Endothelial cell of umbilical vein (primary cell): ENCODE measurements at regions not wholly inside any gene's neighbourhood (a gene's known extent, or its start where the extent isn't known, plus 50 kb on each side); places are given as distances from the start of the nearest gene placed in this dataset.

ENCODE experiments used
- BruUV-seq: library from RNA; stranded (reverse); fragments of 400-500 nt; replicated peaks from 2 replicates; lab custom pipeline; 2021; lab: Mats Ljungman, UMichigan
- CTCF ChIA-PET: fragments of 300-600, 350-600 bp; sonication (Branson Sonifier 250); formaldehyde crosslinking; loops from one replicate; lab custom pipeline; 2021; ENCODE audit warnings: antibody characterized with exemption, inconsistent platforms; lab: Charles Lee
- POLR2A ChIA-PET: fragments of 300-600, 350-600 bp; sonication (Branson Sonifier 250); formaldehyde crosslinking; loops from one replicate; lab custom pipeline; 2021; ENCODE audit warnings: antibody characterized with exemption, inconsistent platforms; lab: Charles Lee
- DNase-seq: peaks from one replicate; pipeline ENCODE4 v3.0.0-alpha.2; 2011; ENCODE audit warnings: low read depth, low spot score
- FAIRE-seq: peaks from 2 replicates; lab custom pipeline; 2011; peaks lifted over from hg19 to GRCh38; lab: Jason Lieb, UNC
- H2AFZ ChIP-seq: 2 replicates; pipeline ENCODE4 v1.6.0; 2012; ENCODE audit warnings: low read depth, low read length, control low read depth, inconsistent platforms
- H3K27ac ChIP-seq: 2 replicates; pipeline ENCODE4 v1.5.1; 2011; ENCODE audit warnings: low read depth, mild to moderate bottlenecking, control low read depth, low read length, moderate library complexity; ENCODE audit not compliant: insufficient read depth
- H3K27me3 ChIP-seq, 2 experiments: 2 replicates each; pipeline versions ENCODE4 v1.6.0 to v1.6.1; 2011; ENCODE audit warnings: low read length in 2 of 2, mixed read lengths in 1 of 2; ENCODE audit not compliant: control insufficient read depth in 2 of 2, insufficient read depth in 2 of 2
- H3K36me3 ChIP-seq, 2 experiments: 2 replicates in 1 of 2; 3 replicates in 1 of 2; pipeline ENCODE4 v1.5.1; 2011; ENCODE audit warnings: low read length in 2 of 2, mild to moderate bottlenecking in 1 of 2, moderate library complexity in 1 of 2; ENCODE audit not compliant: control insufficient read depth in 2 of 2, insufficient read depth in 2 of 2; ENCODE audit errors: extremely low read depth in 1 of 2
- H3K4me1 ChIP-seq: 3 replicates; pipeline ENCODE4 v1.5.1; 2011; ENCODE audit warnings: mild to moderate bottlenecking, low read length; ENCODE audit not compliant: control insufficient read depth, insufficient read depth; ENCODE audit errors: extremely low read depth
- H3K4me2 ChIP-seq: 2 replicates; pipeline ENCODE4 v1.6.1; 2011; ENCODE audit warnings: low read length, control low read depth, mixed read lengths; ENCODE audit not compliant: insufficient read depth
- H3K4me3 ChIP-seq, 3 experiments: fragments of 200-600 bp in 1 of 3; sonication (generic), shearing (Covaris generic) in 1 of 3; replicated peaks in 1 of 3; 2 replicates each; pipeline ENCODE4 v1.5.1; 2011 to 2016; ENCODE audit warnings: control low read depth in 3 of 3, low read length in 3 of 3, mild to moderate bottlenecking in 2 of 3, inconsistent platforms in 1 of 3, low read depth in 1 of 3, moderate library complexity in 1 of 3; ENCODE audit not compliant: insufficient read depth in 1 of 3
- H3K79me2 ChIP-seq: 2 replicates; pipeline ENCODE4 v1.6.0; 2012; ENCODE audit warnings: low read length, inconsistent platforms; ENCODE audit not compliant: control insufficient read depth, insufficient read depth
- H3K9ac ChIP-seq: replicated peaks from 2 replicates; pipeline ENCODE3; 2011; ENCODE audit warnings: low read length, control low read depth; ENCODE audit not compliant: insufficient read depth; ENCODE audit errors: extremely low read depth
- H3K9me1 ChIP-seq: replicated peaks from 3 replicates; pipeline ENCODE4 v1.6.0; 2011; ENCODE audit warnings: mild to moderate bottlenecking, low read length; ENCODE audit not compliant: control insufficient read depth, insufficient read depth; ENCODE audit errors: extremely low read depth
- H3K9me3 ChIP-seq: replicated peaks from 2 replicates; pipeline ENCODE4 v1.5.1; 2012; ENCODE audit warnings: low read length, inconsistent platforms; ENCODE audit not compliant: control insufficient read depth, insufficient read depth
- H4K20me1 ChIP-seq: replicated peaks from 2 replicates; pipeline ENCODE3; 2011; ENCODE audit warnings: mild to moderate bottlenecking, low read length; ENCODE audit not compliant: control insufficient read depth, insufficient read depth; ENCODE audit errors: extremely low read depth
- EZH2 ChIP-seq: IDR thresholded peaks from 2 replicates; pipeline ENCODE4 v1.6.1; 2012; ENCODE audit warnings: borderline replicate concordance, low read depth, mild to moderate bottlenecking, moderate library complexity, low read length, inconsistent platforms; ENCODE audit not compliant: severe bottlenecking
- FOS ChIP-seq: IDR thresholded peaks from 2 replicates; pipeline ENCODE4 v1.6.1; 2011; ENCODE audit warnings: mild to moderate bottlenecking, low read length, moderate library complexity, borderline replicate concordance; ENCODE audit not compliant: insufficient read depth
- GATA2 ChIP-seq: IDR thresholded peaks from 2 replicates; pipeline ENCODE4 v1.7.0; 2011; ENCODE audit warnings: low read depth, mild to moderate bottlenecking, moderate library complexity, mixed read lengths, low read length; ENCODE audit not compliant: insufficient read length, insufficient read depth
- JUN ChIP-seq: IDR thresholded peaks from 2 replicates; pipeline ENCODE4 v1.6.1; 2011; ENCODE audit warnings: borderline replicate concordance, low read depth; ENCODE audit not compliant: insufficient read length, insufficient read depth
- MYC ChIP-seq: IDR thresholded peaks from one replicate; pipeline ENCODE4 v1.6.1; 2011; ENCODE audit warnings: mild to moderate bottlenecking, low read depth, low read length
- POLR2A ChIP-seq: IDR thresholded peaks from 2 replicates; pipeline ENCODE4 v1.6.1; 2012; ENCODE audit warnings: low read depth, mild to moderate bottlenecking, control low read depth, low read length
- POLR2AphosphoS5 ChIP-seq: IDR thresholded peaks from 2 replicates; pipeline ENCODE4 v1.6.1; 2012; ENCODE audit warnings: low read depth, mild to moderate bottlenecking, control low read depth, low read length, moderate library complexity; ENCODE audit not compliant: insufficient read depth
- dilution Hi-C: fragments of 300-500 bp; cut with MboI; formaldehyde crosslinking; loops from one replicate; pipeline ENCODE4 v1.15.0; 2019; ENCODE audit warnings: low sequenced_read_pairs; ENCODE audit not compliant: extremely low pct_ligation_motif_present
- intact Hi-C: fragments of 100-400 bp; cut with micrococcal nuclease; formaldehyde crosslinking; loops from one replicate; pipeline ENCODE4 v1.10.0; 2022
- TF ChIP-seq, protein P1 (sequence below): IDR thresholded peaks from 2 replicates; pipeline ENCODE4 v1.6.1; 2011; ENCODE audit not compliant: insufficient read depth, insufficient read length
- TF ChIP-seq, protein P2 (sequence below), 2 donors: IDR thresholded peaks; 1 replicate in 1 of 2; 2 replicates in 1 of 2; pipeline ENCODE4 v1.5.1; 2011; ENCODE audit warnings: low read length in 2 of 2, mild to moderate bottlenecking in 2 of 2, moderate library complexity in 2 of 2, control low read depth in 1 of 2, inconsistent platforms in 1 of 2, low read depth in 1 of 2; ENCODE audit not compliant: insufficient read depth in 1 of 2; ENCODE audit errors: extremely low read depth in 1 of 2

DNA sequence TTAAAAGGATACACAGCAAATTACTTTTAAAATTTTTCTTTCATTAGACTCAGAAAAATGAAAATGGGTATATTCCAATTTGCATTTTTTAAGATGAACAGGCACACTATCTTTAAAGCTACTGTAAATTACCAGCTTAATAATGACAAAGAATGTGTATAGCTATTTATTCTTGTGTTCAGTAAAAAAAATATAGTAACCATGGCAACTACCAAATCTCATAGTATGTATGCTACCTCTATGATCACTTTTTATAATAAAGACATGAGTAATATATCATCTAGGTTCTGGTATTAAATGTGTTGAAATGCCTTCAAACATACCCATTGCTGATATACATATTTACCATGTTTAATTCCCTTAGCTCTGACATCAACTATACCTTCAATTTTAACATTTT, 383.2 kb downstream of the FOXG1 start:
- H3K9me1 ChIP-seq: no peaks in the 10 kb centered on the region
- DNase-seq (no peak), FAIRE-seq (no peak)
- H3K27me3 ChIP-seq: no peaks in the 10 kb centered on the region
- ChIA-PET CTCF (interaction anchor here (0.5 to 1.3 kb wide), 3 partner anchors 9 to 44 kb away, joined by 3 read pairs; no protein-coding TSS in a partner anchor), POLR2A (no interaction called here)
- H2AFZ ChIP-seq: no peak overlapping the region
- intact Hi-C loops (no loop called here), dilution Hi-C loops (no loop called here)
- no peaks in the 10 kb centered on the region for H3K4me1 ChIP-seq
- no peak overlapping the region for H3K4me3 ChIP-seq
- TF ChIP-seq MYC (no peak), POLR2AphosphoS5 (no peak)
- H4K20me1 ChIP-seq: no peaks in the 10 kb centered on the region
- no TSS peak for BruUV-seq
- H3K4me2 ChIP-seq: no peak overlapping the region
- no peaks in the 10 kb centered on the region for H3K36me3 ChIP-seq
- H3K79me2 ChIP-seq: no peaks in the 10 kb centered on the region
- no peaks in the 10 kb centered on the region for H3K9me3 ChIP-seq
- no peak overlapping the region for H3K27ac ChIP-seq
- no peak overlapping the region for H3K9ac ChIP-seq

DNA sequence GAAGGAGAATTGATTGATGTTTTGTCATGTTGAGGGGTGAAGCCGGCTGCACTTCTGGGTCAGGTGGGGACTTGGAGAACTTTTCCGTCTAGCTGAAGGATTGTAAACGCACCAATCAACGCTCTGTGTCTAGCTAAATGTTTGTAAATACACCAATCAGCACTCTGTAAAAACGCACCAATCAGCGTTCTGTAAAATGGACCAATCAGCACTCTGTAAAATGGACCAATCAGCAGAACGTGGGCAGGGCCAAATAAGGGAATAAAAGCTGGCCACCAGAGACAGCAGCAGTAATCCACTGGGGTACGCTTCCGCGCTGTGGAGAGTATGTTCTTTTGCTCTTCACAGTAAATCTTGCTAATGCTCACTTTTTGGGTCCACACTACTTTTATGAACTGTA, 384.1 kb downstream of the FOXG1 start:
- BruUV-seq: no TSS peak
- TF ChIP-seq FOS (no peak), MYC (no peak), GATA2 (no peak), EZH2 (no peak), POLR2A (no peak), POLR2AphosphoS5 (no peak), JUN (no peak)
- TF ChIP-seq, protein P1, sequence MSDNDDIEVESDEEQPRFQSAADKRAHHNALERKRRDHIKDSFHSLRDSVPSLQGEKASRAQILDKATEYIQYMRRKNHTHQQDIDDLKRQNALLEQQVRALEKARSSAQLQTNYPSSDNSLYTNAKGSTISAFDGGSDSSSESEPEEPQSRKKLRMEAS: no peak
- TF ChIP-seq, protein P2, sequence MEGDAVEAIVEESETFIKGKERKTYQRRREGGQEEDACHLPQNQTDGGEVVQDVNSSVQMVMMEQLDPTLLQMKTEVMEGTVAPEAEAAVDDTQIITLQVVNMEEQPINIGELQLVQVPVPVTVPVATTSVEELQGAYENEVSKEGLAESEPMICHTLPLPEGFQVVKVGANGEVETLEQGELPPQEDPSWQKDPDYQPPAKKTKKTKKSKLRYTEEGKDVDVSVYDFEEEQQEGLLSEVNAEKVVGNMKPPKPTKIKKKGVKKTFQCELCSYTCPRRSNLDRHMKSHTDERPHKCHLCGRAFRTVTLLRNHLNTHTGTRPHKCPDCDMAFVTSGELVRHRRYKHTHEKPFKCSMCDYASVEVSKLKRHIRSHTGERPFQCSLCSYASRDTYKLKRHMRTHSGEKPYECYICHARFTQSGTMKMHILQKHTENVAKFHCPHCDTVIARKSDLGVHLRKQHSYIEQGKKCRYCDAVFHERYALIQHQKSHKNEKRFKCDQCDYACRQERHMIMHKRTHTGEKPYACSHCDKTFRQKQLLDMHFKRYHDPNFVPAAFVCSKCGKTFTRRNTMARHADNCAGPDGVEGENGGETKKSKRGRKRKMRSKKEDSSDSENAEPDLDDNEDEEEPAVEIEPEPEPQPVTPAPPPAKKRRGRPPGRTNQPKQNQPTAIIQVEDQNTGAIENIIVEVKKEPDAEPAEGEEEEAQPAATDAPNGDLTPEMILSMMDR (IDR thresholded peaks at IDR 0.05; ENCODE audit: extremely low read depth in 1 of 2, insufficient read depth in 1 of 2, low read depth in 1 of 2, low read length in 2 of 2): no peak
- H3K4me3 ChIP-seq: no peak overlapping the region

More for the DNA sequence above, 384.1 kb downstream of the FOXG1 start:
- H4K20me1 ChIP-seq: no peaks in the 10 kb centered on the region
- intact Hi-C loops: no loop called here
- dilution Hi-C loops: no loop called here
- no peak overlapping the region for H3K9ac ChIP-seq
- FAIRE-seq: peak; percentile 8
- CTCF ChIA-PET: interaction anchor here (1.3 kb wide), 1 partner anchor 10 kb away, joined by 3 read pairs; no protein-coding TSS in a partner anchor
- no peaks in the 10 kb centered on the region for H3K9me3 ChIP-seq
- no peaks in the 10 kb centered on the region for H3K36me3 ChIP-seq
- no peaks in the 10 kb centered on the region for H3K9me1 ChIP-seq
- H3K27me3 ChIP-seq: no peaks in the 10 kb centered on the region
- H2AFZ ChIP-seq: no peak overlapping the region
- no peak for DNase-seq
- H3K27ac ChIP-seq: no peak overlapping the region
- no peak overlapping the region for H3K4me2 ChIP-seq
- H3K4me1 ChIP-seq: no peaks in the 10 kb centered on the region
- POLR2A ChIA-PET: no interaction called here
- H3K79me2 ChIP-seq: no peaks in the 10 kb centered on the region
